HG03378 (cell line): ENCODE measurements at regions not wholly inside any gene's neighbourhood (a gene's known extent, or its start where the extent isn't known, plus 50 kb on each side); places are given as distances from the start of the nearest gene placed in this dataset.

Source experiments
- ATAC-seq: cut with Tn5 transposase; IDR thresholded peaks from one replicate; pipeline ENCODE4 v1.9.1; 2021; ENCODE audit warnings: mild to moderate bottlenecking, moderate library complexity; ENCODE audit not compliant: unreplicated experiment

- ATAC-seq = no peak
These were observed 58.5 kb downstream of the DLL1 start for GRCh38 chr6:170232186-170233002.

- ATAC-seq = no peak
These were observed 59.3 kb downstream of the DLL1 start for GRCh38 chr6:170231293-170232185.

GRCh38 chr6:170230520-170231292 lies 60.2 kb downstream of the DLL1 start:
- ATAC-seq = no peak

GRCh38 chr6:170229851-170230519 lies 60.9 kb downstream of the DLL1 start:
- no peak for ATAC-seq

GRCh38 chr6:170229396-170229795 lies 61.5 kb downstream of the DLL1 start:
- ATAC-seq = no peak

GRCh38 chr6:170228946-170229310 lies 62.0 kb downstream of the DLL1 start:
- no peak for ATAC-seq

- no peak for ATAC-seq
These were observed 62.6 kb downstream of the DLL1 start for GRCh38 chr6:170227996-170228945.

- no peak for ATAC-seq
These were observed 63.3 kb downstream of the DLL1 start for GRCh38 chr6:170227521-170227983.

- no peak for ATAC-seq
These were observed 64.2 kb downstream of the DLL1 start for GRCh38 chr6:170226647-170227046.

- ATAC-seq = no peak
These were observed 64.9 kb downstream of the DLL1 start for GRCh38 chr6:170225852-170226417.

GRCh38 chr6:170224694-170225660 lies 65.9 kb downstream of the DLL1 start:
- no peak for ATAC-seq

GRCh38 chr6:170223718-170224693 lies 66.9 kb downstream of the DLL1 start:
- ATAC-seq = no peak

GRCh38 chr6:170222498-170223471 lies 68.1 kb downstream of the DLL1 start:
- ATAC-seq = no peak

GRCh38 chr6:170221753-170222400 lies 69.0 kb downstream of the DLL1 start:
- ATAC-seq = no peak
